Central memory CD8-positive, alpha-beta T cell (primary cell): ENCODE measurements at regions not wholly inside any gene's neighbourhood (a gene's known extent, or its start where the extent isn't known, plus 50 kb on each side); places are given as distances from the start of the nearest gene placed in this dataset.

Experiments used
- ATAC-seq: fragments of 150-1000 bp; cut with Tn5 transposase; replicated peaks from 2 replicates; pipeline ENCODE4 v1.10.0; 2022; ENCODE audit warnings: mild to moderate bottlenecking, moderate FRiP score, moderate number of reproducible peaks; ENCODE audit not compliant: poor library complexity, severe bottlenecking; ENCODE audit errors: extremely low read depth
- DNase-seq, 2 donors: peaks; one replicate each; pipeline ENCODE4 v3.0.0; 2021; ENCODE audit warnings: low spot score in 2 of 2
- H3K27ac Mint-ChIP-seq: one replicate; pipeline ENCODE4 v1.8.0; 2022; ENCODE audit warnings: low read depth, mild to moderate bottlenecking, moderate library complexity, mixed read lengths
- H3K27me3 Mint-ChIP-seq: one replicate; pipeline ENCODE4 v1.8.0; 2022; ENCODE audit warnings: mixed read lengths
- H3K36me3 Mint-ChIP-seq: one replicate; pipeline ENCODE4 v1.8.0; 2022; ENCODE audit warnings: mild to moderate bottlenecking, moderate library complexity, mixed read lengths; ENCODE audit not compliant: insufficient read depth
- H3K4me1 Mint-ChIP-seq: one replicate; pipeline ENCODE4 v1.8.0; 2022; ENCODE audit warnings: mixed read lengths
- H3K4me3 Mint-ChIP-seq: one replicate; pipeline ENCODE4 v1.8.0; 2022; ENCODE audit warnings: mild to moderate bottlenecking, moderate library complexity, mixed read lengths
- H3K9me3 Mint-ChIP-seq: one replicate; pipeline ENCODE4 v1.8.0; 2022; ENCODE audit warnings: mixed read lengths

- Mint-ChIP-seq H3K4me1 (no peaks in the 10 kb centered on the region), H3K9me3 (no peaks in the 10 kb centered on the region), H3K27ac (no peak overlapping the region), H3K4me3 (no peak overlapping the region), H3K36me3 (no peaks in the 10 kb centered on the region), H3K27me3 (peaks cover 11% of the 10 kb centered on the region)
- DNase-seq (no peak), ATAC-seq (no peak)
Observed at GRCh38 chr15:39235084-39235795, 345.6 kb upstream of the THBS1 start.

GRCh38 chr15:39236375-39236774 is 344.5 kb upstream of the THBS1 start:
- Mint-ChIP-seq H3K9me3 (no peaks in the 10 kb centered on the region), H3K27ac (no peak overlapping the region), H3K36me3 (no peaks in the 10 kb centered on the region), H3K27me3 (peaks cover 11% of the 10 kb centered on the region), H3K4me3 (no peak overlapping the region), H3K4me1 (no peaks in the 10 kb centered on the region)
- no peak for DNase-seq
- ATAC-seq: no peak

- Mint-ChIP-seq H3K4me3 (no peak overlapping the region), H3K4me1 (no peaks in the 10 kb centered on the region), H3K36me3 (no peaks in the 10 kb centered on the region), H3K9me3 (no peaks in the 10 kb centered on the region), H3K27ac (no peak overlapping the region), H3K27me3 (peaks cover 11% of the 10 kb centered on the region)
- DNase-seq (no peak), ATAC-seq (no peak)
Observed at GRCh38 chr15:39238443-39238842, 342.4 kb upstream of the THBS1 start.

GRCh38 chr15:39239562-39239961 is 341.3 kb upstream of the THBS1 start:
- H3K4me3 Mint-ChIP-seq: no peak overlapping the region
- ATAC-seq: no peak
- H3K9me3 Mint-ChIP-seq: no peaks in the 10 kb centered on the region
- no peaks in the 10 kb centered on the region for H3K36me3 Mint-ChIP-seq
- DNase-seq: no peak
- H3K4me1 Mint-ChIP-seq: no peaks in the 10 kb centered on the region
- no peak overlapping the region for H3K27ac Mint-ChIP-seq
- peaks cover 19% of the 10 kb centered on the region for H3K27me3 Mint-ChIP-seq

- ATAC-seq (no peak), DNase-seq (no peak)
- Mint-ChIP-seq H3K27ac (no peak overlapping the region), H3K36me3 (no peaks in the 10 kb centered on the region), H3K4me1 (no peaks in the 10 kb centered on the region), H3K9me3 (no peaks in the 10 kb centered on the region), H3K4me3 (no peak overlapping the region), H3K27me3 (peaks cover 29% of the 10 kb centered on the region)
Observed at GRCh38 chr15:39242345-39242744, 338.5 kb upstream of the THBS1 start.

GRCh38 chr15:39243396-39243795 is 337.5 kb upstream of the THBS1 start:
- Mint-ChIP-seq H3K36me3 (no peaks in the 10 kb centered on the region), H3K27me3 (peaks cover 39% of the 10 kb centered on the region), H3K4me3 (no peak overlapping the region), H3K27ac (no peak overlapping the region), H3K4me1 (no peaks in the 10 kb centered on the region), H3K9me3 (no peaks in the 10 kb centered on the region)
- DNase-seq: no peak
- ATAC-seq: no peak

GRCh38 chr15:39244776-39245175 is 336.1 kb upstream of the THBS1 start:
- DNase-seq (no peak), ATAC-seq (no peak)
- no peak overlapping the region for H3K27ac Mint-ChIP-seq
- no peak overlapping the region for H3K4me3 Mint-ChIP-seq
- H3K4me1 Mint-ChIP-seq: no peaks in the 10 kb centered on the region
- H3K27me3 Mint-ChIP-seq: peaks cover 51% of the 10 kb centered on the region
- no peaks in the 10 kb centered on the region for H3K36me3 Mint-ChIP-seq
- H3K9me3 Mint-ChIP-seq: no peaks in the 10 kb centered on the region

- H3K9me3 Mint-ChIP-seq: no peaks in the 10 kb centered on the region
- H3K4me1 Mint-ChIP-seq: no peaks in the 10 kb centered on the region
- no peak overlapping the region for H3K4me3 Mint-ChIP-seq
- H3K36me3 Mint-ChIP-seq: no peaks in the 10 kb centered on the region
- ATAC-seq (no peak), DNase-seq (no peak)
- peaks cover 69% of the 10 kb centered on the region for H3K27me3 Mint-ChIP-seq
- no peak overlapping the region for H3K27ac Mint-ChIP-seq
Observed at GRCh38 chr15:39246523-39246922, 334.4 kb upstream of the THBS1 start.

- Mint-ChIP-seq H3K4me3 (no peak overlapping the region), H3K9me3 (no peaks in the 10 kb centered on the region), H3K27me3 (peaks cover 78% of the 10 kb centered on the region), H3K27ac (no peak overlapping the region), H3K36me3 (no peaks in the 10 kb centered on the region), H3K4me1 (no peaks in the 10 kb centered on the region)
- ATAC-seq (no peak), DNase-seq (no peak)
Observed at GRCh38 chr15:39247574-39247973, 333.3 kb upstream of the THBS1 start.

GRCh38 chr15:39248204-39248603 is 332.7 kb upstream of the THBS1 start:
- DNase-seq (no peak), ATAC-seq (no peak)
- no peaks in the 10 kb centered on the region for H3K9me3 Mint-ChIP-seq
- no peaks in the 10 kb centered on the region for H3K36me3 Mint-ChIP-seq
- H3K27ac Mint-ChIP-seq: no peak overlapping the region
- peaks cover 78% of the 10 kb centered on the region for H3K27me3 Mint-ChIP-seq
- H3K4me1 Mint-ChIP-seq: no peaks in the 10 kb centered on the region
- no peak overlapping the region for H3K4me3 Mint-ChIP-seq

- Mint-ChIP-seq H3K36me3 (peaks cover under 1% of the 10 kb centered on the region), H3K9me3 (no peaks in the 10 kb centered on the region), H3K4me3 (no peak overlapping the region), H3K4me1 (no peaks in the 10 kb centered on the region), H3K27ac (no peak overlapping the region), H3K27me3 (peaks cover 82% of the 10 kb centered on the region)
- no peak for ATAC-seq
- DNase-seq: no peak
Observed at GRCh38 chr15:39250001-39250400, 330.9 kb upstream of the THBS1 start.

- Mint-ChIP-seq H3K4me3 (no peak overlapping the region), H3K9me3 (no peaks in the 10 kb centered on the region), H3K27me3 (peaks cover 83% of the 10 kb centered on the region), H3K4me1 (no peaks in the 10 kb centered on the region), H3K27ac (no peak overlapping the region), H3K36me3 (peaks cover 1% of the 10 kb centered on the region)
- no peak for DNase-seq
- no peak for ATAC-seq
Observed at GRCh38 chr15:39250460-39251186, 330.3 kb upstream of the THBS1 start.

GRCh38 chr15:39251413-39252133 is 329.3 kb upstream of the THBS1 start:
- Mint-ChIP-seq H3K27me3 (peaks cover 75% of the 10 kb centered on the region), H3K4me1 (no peaks in the 10 kb centered on the region), H3K36me3 (peaks cover 1% of the 10 kb centered on the region), H3K9me3 (no peaks in the 10 kb centered on the region), H3K4me3 (no peak overlapping the region), H3K27ac (no peak overlapping the region)
- ATAC-seq: no peak
- no peak for DNase-seq
